Type B pancreatic cell (in vitro differentiated cells): ENCODE measurements at regions not wholly inside any gene's neighbourhood (a gene's known extent, or its start where the extent isn't known, plus 50 kb on each side); places are given as distances from the start of the nearest gene placed in this dataset.

ENCODE experiments used
- DNase-seq: peaks from one replicate; pipeline ENCODE4 v3.0.0; 2021; ENCODE audit warnings: mixed read lengths; ENCODE audit not compliant: unreplicated experiment; ENCODE audit errors: extremely low spot score
- H3K27ac Mint-ChIP-seq: 2 replicates; pipeline ENCODE4 v1.8.0; 2021; ENCODE audit warnings: mild to moderate bottlenecking, mixed read lengths
- H3K27me3 Mint-ChIP-seq: 2 replicates; pipeline ENCODE4 v1.8.0; 2021; ENCODE audit warnings: mixed read lengths
- H3K36me3 Mint-ChIP-seq: 2 replicates; pipeline ENCODE4 v1.8.0; 2021; ENCODE audit warnings: mixed read lengths
- H3K4me1 Mint-ChIP-seq: one replicate; pipeline ENCODE4 v1.8.0; 2021; ENCODE audit warnings: mixed read lengths; ENCODE audit not compliant: unreplicated experiment
- H3K4me3 Mint-ChIP-seq: 2 replicates; pipeline ENCODE4 v1.8.0; 2021; ENCODE audit warnings: mild to moderate bottlenecking, mixed read lengths
- H3K9me3 Mint-ChIP-seq: 2 replicates; pipeline ENCODE4 v1.8.0; 2021; ENCODE audit warnings: mixed read lengths
- CTCF ChIP-seq: fragments of 200-600 bp; sonication (generic); conservative IDR thresholded peaks from 2 replicates; pipeline ENCODE4 v1.5.0; 2021; ENCODE audit warnings: antibody characterized with exemption, mild to moderate bottlenecking

- peaks cover 5% of the 10 kb centered on the region for H3K9me3 Mint-ChIP-seq
- TF ChIP-seq CTCF, result no peak
- H3K27me3 Mint-ChIP-seq, result no peaks in the 10 kb centered on the region
- no peak overlapping the region for H3K4me3 Mint-ChIP-seq
- peaks cover 17% of the 10 kb centered on the region for H3K4me1 Mint-ChIP-seq
- no peak overlapping the region for H3K27ac Mint-ChIP-seq
- DNase-seq, result no peak
- no peaks in the 10 kb centered on the region for H3K36me3 Mint-ChIP-seq
Measured at GRCh38 chr12:66739940-66740651, 61.2 kb upstream of the GRIP1 start.

- Mint-ChIP-seq H3K27me3 (no peaks in the 10 kb centered on the region), H3K27ac (no peak overlapping the region), H3K4me1 (peaks cover 23% of the 10 kb centered on the region), H3K36me3 (no peaks in the 10 kb centered on the region), H3K9me3 (peaks cover under 1% of the 10 kb centered on the region), H3K4me3 (no peak overlapping the region)
- TF ChIP-seq CTCF, result no peak
- no peak for DNase-seq
Measured at GRCh38 chr12:66740732-66741131, 61.9 kb upstream of the GRIP1 start.

DNA sequence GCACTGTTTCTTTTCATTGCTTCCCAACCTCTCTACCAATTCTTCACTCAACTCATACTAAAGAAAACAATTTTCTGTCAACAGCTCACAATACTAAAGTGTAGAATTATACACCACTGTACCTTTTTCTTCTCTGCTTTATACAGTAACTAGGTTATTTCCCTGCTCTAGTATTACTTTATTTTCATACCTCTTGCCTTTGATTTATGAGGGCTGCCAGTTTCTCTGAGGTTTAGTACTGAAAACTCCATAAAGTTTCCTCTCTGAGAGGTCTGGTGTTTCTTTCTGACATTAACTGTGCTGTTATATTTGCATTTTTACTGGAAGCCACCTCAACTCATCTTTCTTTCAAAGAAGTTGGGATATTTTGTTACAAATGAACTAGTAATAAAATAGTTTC is 63.0 kb upstream of the GRIP1 start:
- peaks cover 25% of the 10 kb centered on the region for H3K4me1 Mint-ChIP-seq
- H3K27ac Mint-ChIP-seq, result no peak overlapping the region
- H3K4me3 Mint-ChIP-seq, result no peak overlapping the region
- no peaks in the 10 kb centered on the region for H3K9me3 Mint-ChIP-seq
- TF ChIP-seq CTCF, result no peak
- DNase-seq, result no peak
- no peaks in the 10 kb centered on the region for H3K27me3 Mint-ChIP-seq
- H3K36me3 Mint-ChIP-seq, result no peaks in the 10 kb centered on the region

DNA sequence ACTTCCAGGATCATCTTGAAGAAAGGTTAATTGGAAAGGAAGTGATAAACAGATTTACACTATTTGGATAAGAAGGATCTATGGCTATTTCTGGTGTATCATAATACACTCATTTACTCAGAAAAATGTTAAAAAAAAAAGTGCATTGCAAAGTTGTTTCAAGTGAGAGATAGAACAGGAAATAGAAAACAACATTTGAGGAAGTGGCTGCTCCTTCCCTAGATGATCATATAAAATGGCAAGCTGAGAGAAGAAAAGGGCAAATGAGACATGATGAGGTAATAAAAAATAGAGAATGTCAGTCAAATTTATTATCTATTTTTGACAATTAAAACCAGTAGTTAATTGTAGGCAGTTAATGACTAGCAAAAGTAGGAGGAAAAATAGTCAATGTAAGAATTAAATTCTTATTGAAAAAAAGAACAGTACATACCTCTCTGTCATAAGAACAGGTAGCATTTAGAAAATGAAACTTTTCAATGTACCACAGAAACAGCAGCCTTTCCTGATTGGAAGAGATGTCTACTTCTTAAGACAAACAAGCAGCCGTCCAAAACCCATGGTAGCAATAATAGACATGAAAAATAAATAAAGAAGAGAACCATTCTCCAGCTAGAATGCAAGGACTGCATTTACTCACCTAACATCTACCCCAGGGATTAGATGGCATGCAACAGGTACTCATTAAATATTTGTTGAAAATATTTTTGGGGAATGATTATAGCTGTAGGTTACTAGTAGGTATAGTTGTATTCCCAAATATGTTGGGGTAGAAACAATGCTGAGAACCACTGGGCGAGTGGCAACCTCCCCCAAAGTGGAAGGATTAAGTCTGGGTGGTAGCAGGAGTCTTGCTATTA is 63.9 kb upstream of the GRIP1 start:
- Mint-ChIP-seq H3K27ac (no peak overlapping the region), H3K36me3 (no peaks in the 10 kb centered on the region), H3K27me3 (no peaks in the 10 kb centered on the region), H3K4me1 (peaks cover 25% of the 10 kb centered on the region), H3K9me3 (no peaks in the 10 kb centered on the region), H3K4me3 (no peak overlapping the region)
- no peak for TF ChIP-seq CTCF
- no peak for DNase-seq

DNA sequence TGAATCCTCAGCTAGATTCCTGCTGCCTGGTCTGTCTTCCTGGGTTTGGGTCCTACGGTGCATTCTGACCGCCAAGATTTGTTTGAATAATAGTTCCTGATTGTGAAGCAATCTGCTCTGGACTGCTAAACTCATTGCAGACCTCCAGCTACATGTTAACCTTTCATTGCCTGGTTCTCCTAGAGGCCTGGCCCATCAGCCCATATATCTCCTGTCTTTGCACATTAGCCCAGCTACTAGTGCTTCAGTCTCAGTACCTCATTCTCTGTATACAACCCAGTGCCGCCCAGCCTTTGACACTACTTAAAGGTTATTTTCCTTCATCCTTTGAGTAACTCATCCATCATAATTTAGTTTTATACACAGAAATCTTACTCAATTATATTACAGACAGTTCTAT is 65.6 kb upstream of the GRIP1 start:
- no peak for TF ChIP-seq CTCF
- Mint-ChIP-seq H3K4me1 (peaks cover 25% of the 10 kb centered on the region), H3K4me3 (no peak overlapping the region), H3K27me3 (no peaks in the 10 kb centered on the region), H3K36me3 (no peaks in the 10 kb centered on the region), H3K9me3 (no peaks in the 10 kb centered on the region), H3K27ac (no peak overlapping the region)
- DNase-seq, result no peak
